Kidney capillary endothelial cell (primary cell): ENCODE measurements at regions not wholly inside any gene's neighbourhood (a gene's known extent, or its start where the extent isn't known, plus 50 kb on each side); places are given as distances from the start of the nearest gene placed in this dataset.
"Not testable (repeated sequence)": the region's sequence is repeated elsewhere in the genome, so short reads cannot be mapped to it uniquely, and the experiment has no call there.

Experiments used
- DNase-seq: peaks from one replicate; pipeline ENCODE4 v3.0.0-alpha.2; 2018; ENCODE audit warnings: low spot score

GRCh38 chr2:118791483-118791882 is 56.0 kb downstream of the EN1 start:
- DNase-seq: no peak

GRCh38 chr2:118786746-118787145 is 60.7 kb downstream of the EN1 start:
- DNase-seq: no peak

- DNase-seq: no peak
These were observed 62.6 kb downstream of the EN1 start for GRCh38 chr2:118784860-118785259.

GRCh38 chr2:118779362-118779761 is 68.1 kb downstream of the EN1 start:
- DNase-seq: no peak

- no peak for DNase-seq
These were observed 72.9 kb downstream of the EN1 start for GRCh38 chr2:118774458-118775133.

GRCh38 chr2:118773826-118774225 is 73.6 kb downstream of the EN1 start:
- no peak for DNase-seq

GRCh38 chr2:118772487-118773200 is 74.8 kb downstream of the EN1 start:
- DNase-seq: no peak

- DNase-seq: no peak
These were observed 77.6 kb downstream of the EN1 start for GRCh38 chr2:118769707-118770400.

GRCh38 chr2:118766871-118767270 is 80.6 kb downstream of the EN1 start:
- no peak for DNase-seq

- no peak for DNase-seq
These were observed 82.6 kb downstream of the EN1 start for GRCh38 chr2:118764855-118765254.

- DNase-seq: no peak
These were observed 83.7 kb downstream of the EN1 start for GRCh38 chr2:118763797-118764196.

GRCh38 chr2:118762290-118762689 is 85.2 kb downstream of the EN1 start:
- no peak for DNase-seq

- DNase-seq: no peak
These were observed 85.7 kb downstream of the EN1 start for GRCh38 chr2:118761771-118762170.

GRCh38 chr2:118755901-118756300 is 91.5 kb downstream of the EN1 start:
- DNase-seq: no peak

GRCh38 chr2:118755384-118755783 is 92.1 kb downstream of the EN1 start:
- no peak for DNase-seq

GRCh38 chr2:118752762-118753429 is 94.6 kb downstream of the EN1 start:
- DNase-seq: no peak

- DNase-seq: no peak
These were observed 96.4 kb downstream of the EN1 start for GRCh38 chr2:118750959-118751565.

- no peak for DNase-seq
These were observed 99.1 kb downstream of the EN1 start for GRCh38 chr2:118748245-118748885.

- no peak for DNase-seq
These were observed 99.8 kb downstream of the EN1 start for GRCh38 chr2:118747637-118748036.

- no peak for DNase-seq
These were observed 100.4 kb downstream of the EN1 start for GRCh38 chr2:118747066-118747465.

- DNase-seq: not testable (repeated sequence)
These were observed 102.7 kb downstream of the EN1 start for GRCh38 chr2:118744682-118745181.
